ENCODE measurements at regions not wholly inside any gene's neighbourhood (a gene's known extent, or its start where the extent isn't known, plus 50 kb on each side); places are given as distances from the start of the nearest gene placed in this dataset.

DNA sequence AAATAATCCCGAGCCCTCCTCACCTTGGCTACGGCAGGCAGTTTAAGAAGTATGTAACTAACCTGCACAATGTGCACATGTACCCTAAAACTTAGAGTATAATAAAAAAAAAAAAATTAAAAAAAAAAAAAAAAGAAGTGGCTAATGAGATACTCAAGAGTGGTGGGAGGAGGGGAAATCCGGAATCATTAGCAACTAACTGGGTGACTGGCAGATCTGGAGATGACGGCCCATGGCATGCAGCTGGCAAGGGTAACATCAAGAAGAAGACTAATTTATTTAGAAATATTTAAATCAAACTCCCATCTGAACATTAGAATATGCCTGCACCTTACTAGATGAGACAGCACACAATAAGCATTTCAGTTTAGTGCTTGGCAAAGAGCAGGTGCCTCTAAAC is 52.3 kb upstream of the TMCC3 start:
- TF ChIP-seq, protein P1, sequence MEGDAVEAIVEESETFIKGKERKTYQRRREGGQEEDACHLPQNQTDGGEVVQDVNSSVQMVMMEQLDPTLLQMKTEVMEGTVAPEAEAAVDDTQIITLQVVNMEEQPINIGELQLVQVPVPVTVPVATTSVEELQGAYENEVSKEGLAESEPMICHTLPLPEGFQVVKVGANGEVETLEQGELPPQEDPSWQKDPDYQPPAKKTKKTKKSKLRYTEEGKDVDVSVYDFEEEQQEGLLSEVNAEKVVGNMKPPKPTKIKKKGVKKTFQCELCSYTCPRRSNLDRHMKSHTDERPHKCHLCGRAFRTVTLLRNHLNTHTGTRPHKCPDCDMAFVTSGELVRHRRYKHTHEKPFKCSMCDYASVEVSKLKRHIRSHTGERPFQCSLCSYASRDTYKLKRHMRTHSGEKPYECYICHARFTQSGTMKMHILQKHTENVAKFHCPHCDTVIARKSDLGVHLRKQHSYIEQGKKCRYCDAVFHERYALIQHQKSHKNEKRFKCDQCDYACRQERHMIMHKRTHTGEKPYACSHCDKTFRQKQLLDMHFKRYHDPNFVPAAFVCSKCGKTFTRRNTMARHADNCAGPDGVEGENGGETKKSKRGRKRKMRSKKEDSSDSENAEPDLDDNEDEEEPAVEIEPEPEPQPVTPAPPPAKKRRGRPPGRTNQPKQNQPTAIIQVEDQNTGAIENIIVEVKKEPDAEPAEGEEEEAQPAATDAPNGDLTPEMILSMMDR (conservative IDR thresholded peaks at IDR 0.05 in 1 of 2, IDR thresholded peaks at IDR 0.05 in 1 of 2; ENCODE audit: extremely low read depth in 1 of 2, insufficient read depth in 1 of 2, low read depth in 1 of 2, low read length in 2 of 2): no peak
- TF ChIP-seq EZH2 (IDR thresholded peaks at IDR 0.05; ENCODE audit: borderline replicate concordance, low read length): no peak
